HCT116 (cell line): ENCODE measurements at regions not wholly inside any gene's neighbourhood (a gene's known extent, or its start where the extent isn't known, plus 50 kb on each side); places are given as distances from the start of the nearest gene placed in this dataset.

ENCODE experiments used
- ATAC-seq: fragments of 200-7000 bp; cut with Tn5 transposase; 2 replicates; pipeline ENCODE4 v1.9.1; 2020; ENCODE audit warnings: mild to moderate bottlenecking, moderate library complexity
- BruUV-seq: library from RNA; stranded (reverse); fragments of 400-500 nt; replicated peaks from 2 replicates; lab custom pipeline; 2021; lab: Mats Ljungman, UMichigan
- CTCF ChIA-PET: fragments of 300-600 bp; sonication (Branson Sonifier 250); formaldehyde crosslinking; loops from one replicate; lab custom pipeline; 2021; ENCODE audit warnings: antibody characterized with exemption; lab: Charles Lee
- POLR2A ChIA-PET: fragments of 300-600, 350-600 bp; sonication (Branson Sonifier 250); formaldehyde crosslinking; loops from one replicate; lab custom pipeline; 2021; ENCODE audit warnings: antibody characterized with exemption; lab: Charles Lee
- RAD21 ChIA-PET, 2 experiments: fragments of 300-600 bp; sonication (Branson Sonifier 250); formaldehyde crosslinking; loops; one replicate each; lab custom pipeline; 2023; ENCODE audit warnings: low total read pairs in 2 of 2; ENCODE audit not compliant: uncharacterized antibody in 2 of 2, unreplicated experiment in 2 of 2, low non-redundant PET in 1 of 2; lab: Charles Lee
- DNase-seq: peaks from one replicate; pipeline ENCODE4 v3.0.0-alpha.2; 2010; ENCODE audit warnings: low read depth, low spot score
- H2AFZ ChIP-seq: fragments of 200-600 bp; shearing (Covaris generic), sonication (generic); 2 replicates; pipeline ENCODE4 v1.6.1; 2017; ENCODE audit warnings: low read depth, mixed run types, mixed read lengths, antibody characterized with exemption, low read length; ENCODE audit not compliant: poor library complexity, severe bottlenecking
- H3K27ac ChIP-seq: 2 replicates; pipeline ENCODE4 v1.5.1; 2012; ENCODE audit warnings: low read depth, low read length
- H3K27me3 ChIP-seq: fragments of 200-600 bp; sonication (generic); 2 replicates; pipeline ENCODE4 v1.6.1; 2016; ENCODE audit warnings: mixed run types, low read length, mixed read lengths; ENCODE audit not compliant: insufficient read depth
- H3K36me3 ChIP-seq, 2 experiments: fragments of 200-500 bp in 1 of 2; fragments of 200-600 bp in 1 of 2; sonication (Bioruptor generic) in 1 of 2; sonication (generic) in 1 of 2; 2 replicates each; pipeline versions ENCODE4 v1.5.1 to v1.6.1; 2014 to 2016; ENCODE audit warnings: low read length in 2 of 2, inconsistent platforms in 1 of 2, mixed read lengths in 1 of 2, mixed run types in 1 of 2; ENCODE audit not compliant: insufficient read depth in 2 of 2, control insufficient read depth in 1 of 2
- H3K4me1 ChIP-seq, 2 experiments: fragments of 200-600 bp in 1 of 2; sonication (generic) in 1 of 2; 2 replicates each; pipeline versions ENCODE4 v1.5.1 to v1.6.1; 2012 to 2017; ENCODE audit warnings: low read length in 2 of 2, inconsistent platforms in 1 of 2, mild to moderate bottlenecking in 1 of 2, mixed read lengths in 1 of 2, mixed run types in 1 of 2, moderate library complexity in 1 of 2; ENCODE audit not compliant: insufficient read depth in 2 of 2, control insufficient read depth in 1 of 2
- H3K4me2 ChIP-seq: fragments of 200-600 bp; sonication (generic); 2 replicates; pipeline ENCODE4 v1.6.1; 2017; ENCODE audit warnings: mixed run types, low read length, mixed read lengths
- H3K4me3 ChIP-seq, 2 experiments: fragments of 200-600 bp in 1 of 2; sonication (generic) in 1 of 2; replicated peaks in 1 of 2; 2 replicates each; pipeline ENCODE4 v1.5.1; 2011 to 2016; ENCODE audit warnings: low read length in 2 of 2, control low read depth in 1 of 2, low read depth in 1 of 2, mild to moderate bottlenecking in 1 of 2, mixed read lengths in 1 of 2, mixed run types in 1 of 2
- H3K79me2 ChIP-seq: fragments of 200-600 bp; sonication (generic); 2 replicates; pipeline ENCODE4 v1.6.1; 2017; ENCODE audit warnings: mild to moderate bottlenecking, mixed run types, low read length, moderate library complexity, mixed read lengths; ENCODE audit not compliant: insufficient read depth
- H3K9ac ChIP-seq: fragments of 200-600 bp; sonication (generic); 2 replicates; pipeline ENCODE4 v1.6.1; 2016; ENCODE audit warnings: low read length, mixed read lengths
- H3K9me2 ChIP-seq: fragments of 200-600 bp; sonication (generic), shearing (Covaris generic); 2 replicates; pipeline ENCODE4 v1.6.1; 2017; ENCODE audit warnings: mixed run types, mild to moderate bottlenecking, moderate library complexity; ENCODE audit not compliant: insufficient read depth
- H3K9me3 ChIP-seq, 2 experiments: fragments of 200-500 bp in 1 of 2; fragments of 200-600 bp in 1 of 2; sonication (Bioruptor generic) in 1 of 2; sonication (generic) in 1 of 2; 2 replicates each; pipeline ENCODE4 v1.6.1; 2014 to 2017; ENCODE audit warnings: low read length in 2 of 2, mixed read lengths in 2 of 2, inconsistent platforms in 1 of 2, low read depth in 1 of 2, mild to moderate bottlenecking in 1 of 2, mixed run types in 1 of 2, moderate library complexity in 1 of 2; ENCODE audit not compliant: control insufficient read depth in 1 of 2, insufficient read depth in 1 of 2
- H4K20me1 ChIP-seq: fragments of 200-600 bp; sonication (generic), shearing (Covaris generic); 2 replicates; pipeline ENCODE4 v1.6.1; 2017; ENCODE audit warnings: mixed run types, mild to moderate bottlenecking, moderate library complexity; ENCODE audit not compliant: insufficient read depth
- ATF3 ChIP-seq: IDR thresholded peaks from 2 replicates; pipeline ENCODE4 v1.6.1; 2012
- CBX3 ChIP-seq: IDR thresholded peaks from 2 replicates; pipeline ENCODE4 v1.6.1; 2012; ENCODE audit warnings: low read depth
- EGR1 ChIP-seq: IDR thresholded peaks from 2 replicates; pipeline ENCODE4 v1.6.1; 2012; ENCODE audit warnings: low read depth
- ELF1 ChIP-seq: IDR thresholded peaks from 2 replicates; pipeline ENCODE4 v1.6.1; 2012; ENCODE audit warnings: low read depth, borderline replicate concordance
- EZH2 ChIP-seq: fragments of 200-600 bp; sonication (generic); IDR thresholded peaks from 2 replicates; pipeline ENCODE4 v1.6.1; 2017; ENCODE audit warnings: antibody characterized with exemption, mixed run types
- FOSL1 ChIP-seq: IDR thresholded peaks from 2 replicates; pipeline ENCODE4 v1.6.1; 2012; ENCODE audit warnings: low read depth
- JUND ChIP-seq: IDR thresholded peaks from 2 replicates; pipeline ENCODE4 v1.6.1; 2012
- MAX ChIP-seq: IDR thresholded peaks from 2 replicates; pipeline ENCODE4 v1.6.1; 2012
- POLR2A ChIP-seq: IDR thresholded peaks from 2 replicates; pipeline ENCODE4 v1.7.0; 2011; ENCODE audit warnings: borderline replicate concordance; ENCODE audit not compliant: insufficient read depth, insufficient read length; ENCODE audit errors: extremely low read depth
- POLR2AphosphoS5 ChIP-seq: IDR thresholded peaks from 2 replicates; pipeline ENCODE4 v1.6.1; 2011; ENCODE audit warnings: mild to moderate bottlenecking, low read depth, low read length, moderate library complexity
- SIN3A ChIP-seq: IDR thresholded peaks from 2 replicates; pipeline ENCODE4 v1.6.1; 2012; ENCODE audit warnings: low read depth
- SP1 ChIP-seq: IDR thresholded peaks from 2 replicates; pipeline ENCODE4 v1.6.1; 2012; ENCODE audit warnings: low read depth
- SRF ChIP-seq: IDR thresholded peaks from 2 replicates; pipeline ENCODE4 v1.6.1; 2012; ENCODE audit warnings: low read depth
- TCF7L2 ChIP-seq: IDR thresholded peaks from 2 replicates; pipeline ENCODE4 v1.7.0; 2011; ENCODE audit warnings: borderline replicate concordance, inconsistent platforms; ENCODE audit not compliant: insufficient read depth, insufficient read length; ENCODE audit errors: extremely low read depth
- ZFX ChIP-seq: fragments of 450-650 bp; IDR thresholded peaks from 2 replicates; pipeline ENCODE4 v1.6.1; 2017
- ZNF274 ChIP-seq: fragments of 200-500 bp; sonication (Bioruptor generic); IDR thresholded peaks from 2 replicates; pipeline ENCODE4 v1.6.1; 2014; ENCODE audit warnings: mild to moderate bottlenecking, low read depth, low read length, inconsistent platforms
- intact Hi-C: fragments of 100-400 bp; cut with micrococcal nuclease; formaldehyde crosslinking; loops from 2 replicates; pipeline ENCODE4 v1.10.0; 2022

GRCh38 chr4:79170077-79170476 is 155.8 kb downstream of the NAA11 start:
- DNase-seq, result no peak
- Histone ChIP-seq H3K9me3 (no peaks in the 10 kb centered on the region), H3K9me2 (no peaks in the 10 kb centered on the region), H3K4me3 (no peak overlapping the region)
- POLR2A ChIA-PET, result no interaction called here
- TF ChIP-seq TCF7L2 (no peak), EGR1 (no peak), JUND (no peak), ATF3 (no peak), SRF (no peak), ZFX (no peak), POLR2A (no peak), CBX3 (no peak), SP1 (no peak)
- TF ChIP-seq, all 23 proteins: peak for 0
- ATAC-seq, result no peak
- ChIA-PET CTCF (no interaction called here), RAD21 (no interaction called here)
- BruUV-seq, result no TSS peak
- Histone ChIP-seq H3K9ac (no peak overlapping the region), H3K27me3 (peaks cover 4% of the 10 kb centered on the region; the same call in 1 of the 2 replicates), H3K4me1 (no peaks in the 10 kb centered on the region), H3K27ac (no peak overlapping the region), H3K4me2 (no peak overlapping the region), H3K79me2 (no peaks in the 10 kb centered on the region), H2AFZ (no peak overlapping the region), H4K20me1 (no peaks in the 10 kb centered on the region), H3K36me3 (no peaks in the 10 kb centered on the region)
- intact Hi-C loops, result no loop called here

DNA sequence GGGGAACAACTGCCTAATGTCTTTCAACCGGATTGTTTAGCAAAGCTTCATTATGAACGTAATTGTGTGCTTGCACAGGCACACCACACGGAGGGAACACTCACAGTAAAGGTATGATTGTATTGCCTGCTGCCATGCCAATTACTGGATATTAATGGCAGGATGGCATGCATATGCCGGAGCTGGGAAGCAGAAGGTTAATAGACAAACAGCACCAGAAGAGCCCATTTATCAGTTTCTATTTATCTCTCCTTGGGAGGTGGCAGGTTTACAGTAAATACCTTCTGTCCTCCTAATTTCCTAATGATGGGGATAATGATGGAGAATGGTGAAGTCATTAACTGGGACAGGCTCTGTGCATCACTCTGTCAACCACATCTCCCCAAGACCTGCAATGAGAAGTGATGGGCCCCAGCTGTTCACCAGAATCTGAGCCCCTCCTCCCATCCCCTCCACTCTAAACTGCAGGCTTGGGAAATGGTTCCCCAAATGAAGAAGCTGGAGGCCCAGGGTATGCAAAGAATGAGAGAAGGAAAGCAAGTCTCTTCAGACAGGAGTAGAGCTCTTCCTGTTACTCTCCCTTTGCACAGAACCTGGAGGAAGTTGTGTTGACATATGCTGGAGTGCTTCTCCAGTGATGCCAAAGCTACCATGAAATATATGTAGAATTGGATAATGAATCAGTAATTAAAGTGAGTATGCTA is 160.8 kb downstream of the NAA11 start:
- intact Hi-C loops, result no loop called here
- Histone ChIP-seq H3K4me1 (no peaks in the 10 kb centered on the region), H3K9me3 (no peaks in the 10 kb centered on the region), H3K36me3 (no peaks in the 10 kb centered on the region), H3K4me2 (no peak overlapping the region), H3K27me3 (no peaks in the 10 kb centered on the region), H3K4me3 (no peak overlapping the region), H3K79me2 (no peaks in the 10 kb centered on the region), H3K9ac (no peak overlapping the region), H4K20me1 (no peaks in the 10 kb centered on the region), H3K9me2 (no peaks in the 10 kb centered on the region), H3K27ac (no peak overlapping the region), H2AFZ (no peak overlapping the region)
- ChIA-PET CTCF (no interaction called here), POLR2A (no interaction called here), RAD21 (no interaction called here)
- no peak for TF ChIP-seq ELF1
- no peak for TF ChIP-seq MAX
- TF ChIP-seq ZNF274, result no peak
- TF ChIP-seq FOSL1, result no peak
- TF ChIP-seq EZH2, result no peak
- TF ChIP-seq POLR2AphosphoS5, result no peak
- no peak for TF ChIP-seq ZFX
- TF ChIP-seq SIN3A, result no peak
- DNase-seq (no peak), ATAC-seq (no peak)
- no TSS peak for BruUV-seq
